Activated naive CD4-positive, alpha-beta T cell treated with anti-CD3 and anti-CD28 coated beads, Interleukin-2, amount 50 U/mL, for 24 hours (primary cell): ENCODE measurements at regions not wholly inside any gene's neighbourhood (a gene's known extent, or its start where the extent isn't known, plus 50 kb on each side); places are given as distances from the start of the nearest gene placed in this dataset.
"Not testable (repeated sequence)": the region's sequence is repeated elsewhere in the genome, so short reads cannot be mapped to it uniquely, and the experiment has no call there.

Source experiments
- H3K27ac Mint-ChIP-seq: one replicate; pipeline ENCODE4 v1.8.0; 2021; ENCODE audit warnings: mild to moderate bottlenecking, mixed read lengths
- H3K27me3 Mint-ChIP-seq: one replicate; pipeline ENCODE4 v1.8.0; 2021; ENCODE audit warnings: mixed read lengths
- H3K36me3 Mint-ChIP-seq: one replicate; pipeline ENCODE4 v1.8.0; 2021; ENCODE audit warnings: mixed read lengths
- H3K4me1 Mint-ChIP-seq: one replicate; pipeline ENCODE4 v1.8.0; 2021; ENCODE audit warnings: mixed read lengths
- H3K4me3 Mint-ChIP-seq: one replicate; pipeline ENCODE4 v1.8.0; 2021; ENCODE audit warnings: mild to moderate bottlenecking, mixed read lengths
- H3K9me3 Mint-ChIP-seq: one replicate; pipeline ENCODE4 v1.8.0; 2021; ENCODE audit warnings: mixed read lengths

DNA sequence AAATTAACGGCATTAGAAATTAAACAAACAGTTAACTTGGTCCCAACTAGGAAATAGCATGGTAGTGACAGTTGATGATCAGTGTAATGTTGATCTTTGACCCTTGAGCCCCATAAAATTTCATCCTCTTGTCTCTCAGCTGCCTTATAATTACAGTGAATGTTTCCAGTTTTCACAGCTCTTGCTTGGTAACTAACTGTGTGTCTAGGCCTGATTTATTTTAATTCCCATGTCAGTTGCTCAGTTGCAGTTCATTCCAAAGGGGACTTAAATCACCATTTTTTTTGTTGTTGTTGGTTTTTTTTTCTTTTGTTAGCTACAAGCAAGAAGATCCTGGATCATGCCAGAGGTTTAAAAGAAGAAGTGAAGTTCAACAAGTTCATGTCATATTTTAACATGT is 1883.7 kb upstream of the FLRT2 start:
- Mint-ChIP-seq H3K4me1 (no peaks in the 10 kb centered on the region), H3K4me3 (no peak overlapping the region)

DNA sequence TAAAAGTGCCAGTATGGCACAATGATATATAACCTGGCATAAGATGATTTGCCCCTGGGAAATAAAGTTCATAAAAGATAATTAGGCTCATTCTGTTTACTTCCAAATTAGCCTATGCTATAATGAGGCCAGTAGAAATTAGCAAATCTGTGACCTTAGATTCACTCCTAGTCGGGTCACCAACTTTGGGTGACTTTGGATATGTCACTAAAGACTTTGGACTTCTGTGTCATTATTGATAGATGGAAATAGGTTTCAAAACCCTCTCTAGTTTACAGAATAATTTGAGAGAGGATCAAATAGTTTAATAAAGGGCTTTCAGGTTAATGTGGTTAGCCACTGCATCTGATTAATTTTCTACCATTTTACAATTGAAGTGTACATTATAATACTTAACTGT is 1869.3 kb upstream of the FLRT2 start:
- no peaks in the 10 kb centered on the region for H3K27me3 Mint-ChIP-seq
- no peak overlapping the region for H3K4me3 Mint-ChIP-seq
- no peaks in the 10 kb centered on the region for H3K4me1 Mint-ChIP-seq
- H3K27ac Mint-ChIP-seq = no peak overlapping the region
- H3K36me3 Mint-ChIP-seq = no peaks in the 10 kb centered on the region
- H3K9me3 Mint-ChIP-seq = peaks cover 5% of the 10 kb centered on the region

More for the DNA sequence above, 1883.7 kb upstream of the FLRT2 start:
- Mint-ChIP-seq H3K27me3 (no peaks in the 10 kb centered on the region), H3K36me3 (no peaks in the 10 kb centered on the region), H3K9me3 (peaks cover 9% of the 10 kb centered on the region), H3K27ac (no peak overlapping the region)

DNA sequence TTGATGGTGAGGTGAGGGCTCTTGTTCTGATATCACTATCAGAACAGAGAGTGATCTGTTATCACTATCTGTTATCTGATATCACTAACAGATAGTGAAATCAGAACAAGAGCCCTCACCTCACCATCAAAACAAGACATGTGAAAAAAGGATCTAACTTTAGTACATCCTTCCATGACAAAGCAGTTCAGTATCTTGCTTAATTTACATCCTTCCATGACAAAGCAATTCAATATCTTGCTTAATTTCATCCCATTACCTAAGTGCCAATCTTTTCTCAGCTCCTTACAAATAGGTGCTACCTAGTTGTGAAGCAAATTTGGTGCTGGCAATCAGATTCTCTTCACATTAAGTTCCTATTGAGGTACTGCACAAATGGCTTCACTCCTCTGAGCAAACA is 1865.6 kb upstream of the FLRT2 start:
- Mint-ChIP-seq H3K4me1 (no peaks in the 10 kb centered on the region), H3K9me3 (peaks cover 5% of the 10 kb centered on the region), H3K4me3 (no peak overlapping the region), H3K36me3 (no peaks in the 10 kb centered on the region), H3K27ac (no peak overlapping the region), H3K27me3 (no peaks in the 10 kb centered on the region)

DNA sequence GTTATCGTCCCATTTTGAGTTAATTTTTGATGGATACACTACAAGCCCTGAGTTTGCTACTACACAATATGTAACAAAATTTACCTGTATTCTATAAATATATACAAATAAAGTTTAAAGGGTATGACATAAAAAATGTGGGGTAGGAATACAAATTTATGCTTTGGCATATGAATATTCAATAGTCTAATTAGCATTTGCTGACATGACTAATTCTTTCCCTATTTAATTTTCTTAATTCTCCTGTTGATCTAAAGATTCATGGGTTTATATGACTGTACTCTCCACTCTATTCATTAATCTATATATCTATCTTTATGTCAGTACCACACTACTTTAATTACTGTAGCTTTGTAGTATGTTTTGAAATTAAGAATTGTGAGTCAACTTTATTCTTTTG is 1840.7 kb upstream of the FLRT2 start:
- H3K27me3 Mint-ChIP-seq = no peaks in the 10 kb centered on the region
- H3K9me3 Mint-ChIP-seq = no peaks in the 10 kb centered on the region
- H3K27ac Mint-ChIP-seq = no peak overlapping the region
- no peaks in the 10 kb centered on the region for H3K4me1 Mint-ChIP-seq
- H3K4me3 Mint-ChIP-seq = no peak overlapping the region
- no peaks in the 10 kb centered on the region for H3K36me3 Mint-ChIP-seq

DNA sequence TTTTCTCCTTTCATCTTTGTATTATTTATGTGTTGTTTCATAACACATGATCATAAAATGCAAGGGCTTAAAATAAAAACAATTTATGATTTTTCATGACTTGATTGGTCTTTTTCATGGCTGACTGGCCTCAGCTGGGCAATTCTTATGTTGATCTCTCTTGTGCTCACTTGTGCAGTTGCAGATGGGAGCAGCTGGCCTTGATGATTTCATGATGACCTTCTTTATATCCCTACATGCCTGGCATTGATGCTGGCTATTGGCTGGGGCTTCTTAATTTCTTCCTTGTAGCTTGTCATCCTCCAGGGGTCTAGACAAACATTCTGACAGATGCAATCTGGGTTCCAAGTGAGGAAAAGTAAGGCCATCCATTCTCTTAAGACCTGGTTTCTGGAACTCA is 1832.8 kb upstream of the FLRT2 start:
- H3K36me3 Mint-ChIP-seq = no peaks in the 10 kb centered on the region
- no peaks in the 10 kb centered on the region for H3K4me1 Mint-ChIP-seq
- H3K9me3 Mint-ChIP-seq = peaks cover 10% of the 10 kb centered on the region
- no peaks in the 10 kb centered on the region for H3K27me3 Mint-ChIP-seq
- no peak overlapping the region for H3K4me3 Mint-ChIP-seq
- no peak overlapping the region for H3K27ac Mint-ChIP-seq

DNA sequence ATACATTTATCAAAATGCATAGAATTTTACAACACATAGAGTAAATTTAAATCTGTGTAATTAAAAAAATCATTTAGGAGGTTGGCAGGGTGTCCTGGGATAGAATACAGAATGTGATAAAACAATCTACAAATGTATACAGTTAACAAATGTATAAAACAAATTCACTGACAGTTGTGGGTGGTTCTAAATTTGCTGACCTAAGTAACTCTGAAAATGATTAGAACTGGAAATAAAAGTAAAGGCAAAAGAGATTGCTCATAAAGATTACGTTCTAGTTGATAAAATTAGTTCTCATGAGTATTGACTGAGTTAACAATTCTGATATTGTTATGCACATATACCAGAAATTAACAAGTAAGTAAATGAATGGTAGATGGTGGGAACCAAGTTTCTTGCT is 1827.3 kb upstream of the FLRT2 start:
- Mint-ChIP-seq H3K36me3 (no peaks in the 10 kb centered on the region), H3K9me3 (peaks cover 11% of the 10 kb centered on the region), H3K4me1 (no peaks in the 10 kb centered on the region), H3K4me3 (no peak overlapping the region), H3K27ac (no peak overlapping the region), H3K27me3 (no peaks in the 10 kb centered on the region)

DNA sequence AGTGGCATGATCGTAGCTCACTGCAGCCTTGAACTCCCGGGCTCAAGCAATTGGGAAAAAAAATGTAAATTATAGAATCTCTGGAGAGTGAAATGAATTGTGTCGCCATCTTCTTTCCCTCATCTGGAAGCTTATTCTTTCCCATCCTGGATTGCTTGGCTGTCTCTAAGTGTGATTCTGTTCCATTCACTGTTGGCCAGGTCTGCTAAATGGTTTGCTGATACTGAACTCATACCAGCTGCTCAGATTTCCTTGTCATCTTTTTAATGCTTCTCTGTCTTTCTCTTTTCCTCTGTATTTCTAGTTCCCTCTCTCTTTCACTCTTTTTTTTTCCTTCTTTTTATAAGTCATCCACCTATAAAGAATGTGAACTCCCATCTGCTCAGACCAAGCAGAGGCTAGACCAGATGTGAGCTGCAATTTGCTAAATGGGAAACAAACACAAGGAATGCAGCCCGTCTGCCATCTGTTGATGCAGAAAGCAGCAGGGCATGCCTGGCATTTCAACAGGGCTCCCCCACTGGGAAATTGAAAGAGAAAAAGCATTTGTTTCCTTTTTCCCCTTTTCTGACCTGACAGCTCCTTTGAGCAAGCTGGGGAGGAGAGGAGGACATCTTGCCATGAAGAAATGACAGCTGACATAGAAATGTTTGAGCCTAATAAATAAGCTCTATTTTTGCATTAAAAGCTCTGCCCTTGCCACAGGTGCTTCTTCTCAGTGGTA is 1823.6 kb upstream of the FLRT2 start:
- Mint-ChIP-seq H3K4me3 (no peak overlapping the region), H3K36me3 (no peaks in the 10 kb centered on the region), H3K9me3 (peaks cover 14% of the 10 kb centered on the region), H3K4me1 (no peaks in the 10 kb centered on the region), H3K27me3 (no peaks in the 10 kb centered on the region), H3K27ac (no peak overlapping the region)

DNA sequence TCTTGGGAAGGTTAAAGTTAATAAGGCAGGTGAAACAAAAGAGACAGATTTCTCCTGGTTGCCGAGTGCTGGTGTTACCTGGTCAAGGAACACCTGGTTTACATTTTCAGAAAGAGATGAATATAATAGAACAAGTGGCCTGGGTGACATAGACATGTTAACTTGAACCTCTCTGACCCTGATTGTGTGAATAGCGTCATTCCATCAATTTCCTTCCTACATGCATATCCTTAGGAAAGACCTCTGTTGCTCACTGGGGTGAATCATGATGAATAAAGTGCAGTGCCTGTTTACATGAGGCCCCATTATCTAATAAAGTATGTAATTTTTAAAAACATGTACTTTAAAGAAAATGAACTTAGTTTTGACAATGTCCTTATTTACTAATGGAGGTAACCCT is 1822.9 kb upstream of the FLRT2 start:
- no peak overlapping the region for H3K27ac Mint-ChIP-seq
- H3K36me3 Mint-ChIP-seq = no peaks in the 10 kb centered on the region
- no peaks in the 10 kb centered on the region for H3K4me1 Mint-ChIP-seq
- peaks cover 14% of the 10 kb centered on the region for H3K9me3 Mint-ChIP-seq
- H3K27me3 Mint-ChIP-seq = no peaks in the 10 kb centered on the region
- H3K4me3 Mint-ChIP-seq = no peak overlapping the region

DNA sequence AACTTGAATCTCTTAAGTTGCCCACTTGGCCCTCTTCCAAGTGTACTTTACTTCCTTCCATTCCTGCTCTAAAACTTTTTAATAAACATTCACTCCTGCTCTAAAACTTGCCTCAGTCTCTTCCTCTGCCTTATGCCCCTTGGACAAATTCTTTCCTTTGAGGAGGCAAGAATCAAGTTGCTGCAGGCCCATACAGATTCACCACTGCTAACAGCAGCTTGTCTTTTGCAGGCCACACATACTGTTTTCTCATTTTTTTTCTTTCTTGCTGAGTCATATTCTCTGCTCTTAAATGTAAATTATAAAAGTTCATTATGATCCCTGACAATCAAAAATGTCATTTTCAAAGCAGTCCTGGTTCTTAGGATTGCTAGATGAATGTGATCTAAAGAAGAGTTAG is 1820.8 kb upstream of the FLRT2 start:
- Mint-ChIP-seq H3K27ac (no peak overlapping the region), H3K27me3 (no peaks in the 10 kb centered on the region), H3K4me3 (no peak overlapping the region), H3K36me3 (no peaks in the 10 kb centered on the region), H3K4me1 (no peaks in the 10 kb centered on the region), H3K9me3 (peaks cover 16% of the 10 kb centered on the region)

DNA sequence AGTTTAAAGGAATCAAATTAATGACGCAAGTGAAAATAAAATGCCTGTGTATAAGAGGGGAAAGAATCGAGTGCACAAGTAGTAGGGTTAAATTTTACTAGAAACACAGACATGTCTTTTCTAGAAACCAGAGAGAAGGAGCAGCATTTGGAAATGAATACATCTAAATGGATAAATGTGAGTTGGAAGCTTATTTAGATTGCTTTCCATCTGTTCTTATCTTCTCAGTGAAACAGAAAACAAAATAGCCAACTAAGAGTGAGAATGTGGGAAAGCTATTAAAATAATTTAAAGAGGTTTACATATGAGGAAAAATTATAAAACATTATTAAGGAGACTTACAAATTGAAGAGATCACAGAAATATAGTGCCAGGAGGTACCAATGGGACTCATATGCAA is 1818.9 kb upstream of the FLRT2 start:
- Mint-ChIP-seq H3K9me3 (peaks cover 13% of the 10 kb centered on the region), H3K4me1 (no peaks in the 10 kb centered on the region), H3K4me3 (no peak overlapping the region), H3K27me3 (no peaks in the 10 kb centered on the region), H3K27ac (no peak overlapping the region), H3K36me3 (no peaks in the 10 kb centered on the region)

DNA sequence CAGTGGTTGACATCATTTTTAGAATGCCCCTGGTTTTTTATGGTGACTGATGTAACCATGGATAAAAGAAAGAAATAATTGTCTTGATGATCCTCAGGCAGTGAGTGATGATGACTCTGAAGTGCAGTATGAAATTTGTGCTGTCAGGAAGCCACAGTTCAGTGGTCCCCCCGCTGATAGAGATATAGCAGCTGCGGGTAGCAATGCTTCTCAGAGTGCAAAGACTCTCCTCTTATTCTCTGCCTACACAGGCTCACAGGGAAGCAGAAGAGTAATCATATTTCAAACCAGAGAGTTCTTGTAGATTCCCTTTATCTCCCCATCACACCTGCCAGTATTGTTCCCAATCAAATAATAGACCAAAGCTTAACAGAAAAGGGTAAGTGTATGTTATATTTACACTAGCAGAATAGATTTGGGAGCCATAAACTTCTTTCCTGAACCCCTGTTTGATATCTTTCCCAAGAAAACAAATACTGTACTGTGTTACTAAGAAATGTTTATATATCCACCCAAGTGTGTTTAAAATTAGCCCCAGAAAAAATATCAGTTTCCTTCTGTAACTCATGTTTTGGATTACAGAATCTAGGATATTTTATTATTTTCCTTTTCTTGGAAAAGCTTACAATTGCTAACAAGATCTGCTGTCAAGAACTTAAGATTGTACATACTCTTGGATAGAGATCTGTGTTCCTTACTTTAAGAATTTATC is 1817.4 kb upstream of the FLRT2 start:
- Mint-ChIP-seq H3K4me3 (no peak overlapping the region), H3K27me3 (no peaks in the 10 kb centered on the region), H3K4me1 (no peaks in the 10 kb centered on the region)

DNA sequence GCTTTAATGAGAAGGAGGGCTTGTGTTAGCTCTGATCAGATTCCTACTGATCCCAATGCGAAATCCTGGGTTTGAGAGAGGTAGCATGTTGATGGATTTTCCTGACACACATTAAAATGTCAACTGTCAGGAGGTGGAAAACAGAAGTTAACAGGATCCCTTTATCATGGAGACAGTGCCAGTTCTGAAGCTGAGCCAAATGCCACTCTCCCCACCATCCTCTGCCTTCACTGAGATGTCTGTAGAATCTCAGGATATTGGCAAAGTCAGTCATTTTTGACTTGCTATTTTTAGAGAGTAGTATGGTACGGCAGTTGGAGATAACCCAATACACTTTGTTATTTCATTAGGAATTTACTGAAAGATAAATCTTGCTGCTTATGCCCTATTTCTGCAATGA is 1816.2 kb upstream of the FLRT2 start:
- no peaks in the 10 kb centered on the region for H3K36me3 Mint-ChIP-seq

More for the DNA sequence above, 1817.4 kb upstream of the FLRT2 start:
- H3K27ac Mint-ChIP-seq = no peak overlapping the region
- peaks cover 13% of the 10 kb centered on the region for H3K9me3 Mint-ChIP-seq
- no peaks in the 10 kb centered on the region for H3K36me3 Mint-ChIP-seq

DNA sequence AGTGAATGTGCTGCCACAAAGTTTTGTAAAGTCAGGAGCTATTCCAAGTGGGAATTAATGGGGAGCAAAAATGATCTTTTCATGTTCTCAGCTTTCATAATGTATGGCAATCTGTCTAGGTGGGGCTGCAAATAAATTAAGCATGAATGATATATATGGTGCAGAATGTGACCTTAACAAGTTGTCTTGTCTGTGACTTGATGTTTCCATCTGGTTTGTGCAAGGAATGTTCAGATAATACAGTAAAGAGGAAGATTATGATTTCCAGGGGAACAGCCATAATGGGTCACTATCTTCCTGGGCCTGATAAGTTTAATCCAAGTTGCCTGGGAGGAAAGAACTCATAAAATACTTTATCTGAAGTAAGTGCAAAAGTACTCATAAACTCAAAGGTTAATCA is 1815.8 kb upstream of the FLRT2 start:
- H3K27me3 Mint-ChIP-seq = no peaks in the 10 kb centered on the region

More for the DNA sequence above, 1816.2 kb upstream of the FLRT2 start:
- Mint-ChIP-seq H3K27ac (no peak overlapping the region), H3K27me3 (no peaks in the 10 kb centered on the region), H3K9me3 (peaks cover 11% of the 10 kb centered on the region), H3K4me3 (no peak overlapping the region), H3K4me1 (no peaks in the 10 kb centered on the region)

DNA sequence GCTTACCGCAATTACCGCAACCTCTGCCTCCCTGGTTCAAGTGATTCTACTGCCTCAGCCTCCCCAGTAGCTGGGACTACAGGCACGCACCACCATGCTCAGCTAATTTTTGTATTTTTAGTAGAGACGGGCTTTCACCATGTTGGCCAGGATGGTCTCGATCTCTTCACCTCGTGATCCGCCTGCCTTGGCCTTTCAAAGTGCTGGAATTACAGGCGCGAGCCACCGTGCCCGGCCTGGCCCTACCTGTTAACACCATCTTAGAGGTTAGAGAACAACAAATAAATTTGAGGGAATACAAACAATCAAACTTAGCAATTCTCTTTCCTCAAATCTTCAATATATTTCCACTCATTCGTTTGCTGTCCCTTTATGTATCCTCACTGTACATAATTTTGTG is 1810.5 kb upstream of the FLRT2 start:
- H3K4me3 Mint-ChIP-seq, H3K27ac Mint-ChIP-seq, H3K4me1 Mint-ChIP-seq, H3K27me3 Mint-ChIP-seq, H3K9me3 Mint-ChIP-seq, H3K36me3 Mint-ChIP-seq: not testable (repeated sequence)

More for the DNA sequence above, 1815.8 kb upstream of the FLRT2 start:
- Mint-ChIP-seq H3K4me1 (no peaks in the 10 kb centered on the region), H3K27ac (no peak overlapping the region), H3K9me3 (peaks cover 7% of the 10 kb centered on the region), H3K4me3 (no peak overlapping the region), H3K36me3 (no peaks in the 10 kb centered on the region)

DNA sequence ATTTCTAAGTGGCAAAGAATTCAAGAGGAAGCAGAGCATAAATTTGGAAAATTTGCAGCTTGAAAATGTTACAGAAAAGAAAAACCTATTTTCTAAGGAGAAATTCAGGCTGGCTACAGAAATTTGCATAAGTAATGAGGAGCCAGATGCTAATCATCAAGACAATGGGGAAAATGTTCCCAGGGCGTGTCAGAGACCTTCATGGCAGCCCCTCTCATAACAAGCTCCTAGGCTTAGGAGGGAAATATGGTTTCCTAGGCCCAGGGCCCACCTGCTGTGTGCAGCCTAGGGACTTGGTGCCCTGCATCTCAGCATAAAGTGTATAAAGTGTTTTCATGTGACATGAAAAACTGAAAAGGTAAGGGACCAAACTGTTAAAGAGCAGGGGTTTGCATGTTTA is 1796.3 kb upstream of the FLRT2 start:
- no peaks in the 10 kb centered on the region for H3K4me1 Mint-ChIP-seq

DNA sequence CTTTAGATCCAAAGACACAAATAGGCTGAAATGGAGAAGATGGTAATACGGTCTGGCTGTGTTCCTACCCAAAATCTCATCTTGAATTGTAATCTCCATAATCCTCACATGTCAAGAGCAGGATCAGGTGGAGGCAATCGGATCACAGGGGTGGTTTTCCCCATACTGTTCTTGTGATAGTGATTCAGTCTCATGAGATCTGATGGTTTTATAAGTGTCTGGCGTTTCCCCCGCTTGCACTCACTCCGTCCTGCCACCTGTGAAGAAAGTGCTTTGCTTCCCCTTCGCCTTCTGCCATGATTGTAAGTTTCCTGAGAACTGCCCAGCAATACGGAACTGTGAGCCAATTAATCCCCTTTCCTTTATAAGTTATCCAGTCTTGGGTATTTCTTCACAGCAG is 1795.5 kb upstream of the FLRT2 start:
- Mint-ChIP-seq H3K27ac (no peak overlapping the region), H3K4me1 (no peaks in the 10 kb centered on the region), H3K27me3 (no peaks in the 10 kb centered on the region), H3K36me3 (no peaks in the 10 kb centered on the region), H3K4me3 (no peak overlapping the region), H3K9me3 (peaks cover 10% of the 10 kb centered on the region)

More for the DNA sequence above, 1796.3 kb upstream of the FLRT2 start:
- no peak overlapping the region for H3K27ac Mint-ChIP-seq
- no peak overlapping the region for H3K4me3 Mint-ChIP-seq
- H3K27me3 Mint-ChIP-seq = no peaks in the 10 kb centered on the region
- H3K36me3 Mint-ChIP-seq = no peaks in the 10 kb centered on the region
- peaks cover 10% of the 10 kb centered on the region for H3K9me3 Mint-ChIP-seq
